H9 (cell line): ENCODE measurements at regions not wholly inside any gene's neighbourhood (a gene's known extent, or its start where the extent isn't known, plus 50 kb on each side); places are given as distances from the start of the nearest gene placed in this dataset.

Source experiments
- DNase-seq: peaks from one replicate; pipeline ENCODE4 v3.0.0-alpha.2; 2017
- H2AFZ ChIP-seq: one replicate; pipeline ENCODE4 v1.6.1; 2013; ENCODE audit warnings: mild to moderate bottlenecking, low read length, control low read depth, moderate library complexity
- H2AK5ac ChIP-seq: 2 replicates; pipeline ENCODE4 v1.6.1; 2013; ENCODE audit warnings: low read length, control low read depth, mixed read lengths; ENCODE audit not compliant: insufficient read length
- H2BK120ac ChIP-seq: one replicate; pipeline ENCODE4 v1.6.1; 2013; ENCODE audit warnings: low read depth, mild to moderate bottlenecking, low read length, control low read depth, inconsistent platforms; ENCODE audit not compliant: poor library complexity, severe bottlenecking
- H2BK12ac ChIP-seq: 2 replicates; pipeline ENCODE4 v1.6.1; 2013; ENCODE audit warnings: low read length, control low read depth, mixed read lengths, low read depth; ENCODE audit not compliant: insufficient read length
- H2BK15ac ChIP-seq: 2 replicates; pipeline ENCODE4 v1.6.1; 2013; ENCODE audit warnings: low read depth, low read length, control low read depth
- H2BK20ac ChIP-seq: one replicate; pipeline ENCODE4 v1.6.1; 2013; ENCODE audit warnings: low read depth, mild to moderate bottlenecking, low read length, control low read depth, inconsistent platforms; ENCODE audit not compliant: poor library complexity, severe bottlenecking
- H2BK5ac ChIP-seq: 2 replicates; pipeline ENCODE4 v1.6.1; 2013; ENCODE audit warnings: low read length, control low read depth, mixed read lengths; ENCODE audit not compliant: insufficient read length
- H3K14ac ChIP-seq: 2 replicates; pipeline ENCODE4 v1.6.1; 2013; ENCODE audit warnings: low read length, control low read depth; ENCODE audit not compliant: insufficient read depth
- H3K18ac ChIP-seq: 2 replicates; pipeline ENCODE4 v1.6.1; 2013; ENCODE audit warnings: low read depth, mild to moderate bottlenecking, mixed read lengths, low read length, control low read depth; ENCODE audit not compliant: insufficient read length
- H3K23ac ChIP-seq: 2 replicates; pipeline ENCODE4 v1.6.1; 2013; ENCODE audit warnings: low read length, control low read depth, mixed read lengths, low read depth; ENCODE audit not compliant: insufficient read length
- H3K23me2 ChIP-seq: 2 replicates; pipeline ENCODE4 v1.6.1; 2013; ENCODE audit warnings: low read depth, mild to moderate bottlenecking, mixed read lengths, low read length, control low read depth; ENCODE audit not compliant: insufficient read length, poor library complexity, severe bottlenecking
- H3K27ac ChIP-seq: 2 replicates; pipeline ENCODE4 v1.5.1; 2013; ENCODE audit warnings: low read length, control low read depth, mixed read lengths, low read depth; ENCODE audit not compliant: insufficient read length
- H3K27me3 ChIP-seq: 2 replicates; pipeline ENCODE4 v1.6.1; 2013; ENCODE audit warnings: low read length, control low read depth, inconsistent platforms; ENCODE audit not compliant: insufficient read depth
- H3K4ac ChIP-seq: 2 replicates; pipeline ENCODE4 v1.6.1; 2013; ENCODE audit warnings: low read depth, mild to moderate bottlenecking, control low read depth, inconsistent platforms, low read length, moderate library complexity
- H3K4me1 ChIP-seq: 2 replicates; pipeline ENCODE4 v1.6.1; 2013; ENCODE audit warnings: low read length, control low read depth, inconsistent platforms; ENCODE audit not compliant: insufficient read depth
- H3K4me2 ChIP-seq: 2 replicates; pipeline ENCODE4 v1.6.1; 2013; ENCODE audit warnings: low read length, control low read depth, mixed read lengths; ENCODE audit not compliant: insufficient read length, insufficient read depth
- H3K56ac ChIP-seq: 2 replicates; pipeline ENCODE4 v1.6.1; 2013; ENCODE audit warnings: low read depth, mild to moderate bottlenecking, mixed read lengths, low read length, control low read depth; ENCODE audit not compliant: insufficient read length
- H3K79me1 ChIP-seq: 2 replicates; pipeline ENCODE4 v1.6.1; 2013; ENCODE audit warnings: low read depth, mild to moderate bottlenecking, moderate library complexity, low read length, control low read depth, inconsistent platforms; ENCODE audit not compliant: insufficient read depth, poor library complexity, severe bottlenecking
- H3K79me2 ChIP-seq: 2 replicates; pipeline ENCODE4 v1.6.1; 2013; ENCODE audit warnings: low read length, control low read depth, inconsistent platforms; ENCODE audit not compliant: insufficient read depth
- H3K9ac ChIP-seq: 2 replicates; pipeline ENCODE4 v1.6.1; 2013; ENCODE audit warnings: low read length, control low read depth, mixed read lengths; ENCODE audit not compliant: insufficient read length; ENCODE audit errors: extremely low read depth
- H3K9me3 ChIP-seq: one replicate; pipeline ENCODE4 v1.6.1; 2013; ENCODE audit warnings: low read depth, low read length, inconsistent platforms; ENCODE audit not compliant: control insufficient read depth
- H3T11ph ChIP-seq: one replicate; pipeline ENCODE4 v1.6.1; 2013; ENCODE audit warnings: mild to moderate bottlenecking, low read length, control low read depth, inconsistent platforms
- H4K20me1 ChIP-seq: one replicate; pipeline ENCODE4 v1.6.1; 2013; ENCODE audit not compliant: control insufficient read depth, insufficient read length, insufficient read depth
- H4K5ac ChIP-seq: 2 replicates; pipeline ENCODE4 v1.6.1; 2013; ENCODE audit warnings: low read depth, mild to moderate bottlenecking, mixed read lengths, low read length, control low read depth; ENCODE audit not compliant: insufficient read length
- H4K8ac ChIP-seq: replicated peaks from 2 replicates; pipeline ENCODE4 v1.6.1; 2013; ENCODE audit warnings: low read length, control low read depth, mixed read lengths, low read depth; ENCODE audit not compliant: insufficient read length
- H4K91ac ChIP-seq: 2 replicates; pipeline ENCODE4 v1.6.1; 2013; ENCODE audit warnings: low read depth, mild to moderate bottlenecking, moderate library complexity, mixed read lengths, low read length, control low read depth; ENCODE audit not compliant: insufficient read length
- H3K27ac Mint-ChIP-seq, 3 experiments: 2 replicates in 2 of 3; 3 replicates in 1 of 3; pipeline ENCODE4 v1.8.0; 2020 to 2021; ENCODE audit warnings: mixed read lengths in 3 of 3, mild to moderate bottlenecking in 1 of 3, moderate library complexity in 1 of 3
- H3K27me3 Mint-ChIP-seq: 2 replicates; pipeline ENCODE4 v1.8.0; 2021; ENCODE audit warnings: low read depth, mild to moderate bottlenecking, moderate library complexity, mixed read lengths
- H3K36me3 Mint-ChIP-seq, 3 experiments: 2 replicates in 2 of 3; 3 replicates in 1 of 3; pipeline ENCODE4 v1.8.0; 2020 to 2021; ENCODE audit warnings: low read depth in 3 of 3, mixed read lengths in 3 of 3; ENCODE audit not compliant: insufficient read depth in 1 of 3
- H3K4me1 Mint-ChIP-seq, 2 experiments: 2 replicates each; pipeline ENCODE4 v1.8.0; 2020; ENCODE audit warnings: mixed read lengths in 2 of 2
- H3K4me3 Mint-ChIP-seq, 2 experiments: 2 replicates in 1 of 2; 3 replicates in 1 of 2; pipeline ENCODE4 v1.8.0; 2020 to 2021; ENCODE audit warnings: mild to moderate bottlenecking in 2 of 2, mixed read lengths in 2 of 2, moderate library complexity in 1 of 2
- H3K9me3 Mint-ChIP-seq, 2 experiments: 2 replicates in 1 of 2; 3 replicates in 1 of 2; pipeline ENCODE4 v1.8.0; 2020; ENCODE audit warnings: mild to moderate bottlenecking in 2 of 2, mixed read lengths in 2 of 2, moderate library complexity in 1 of 2
- WGBS: extraction: QIAGEN DNeasy Blood & Tissue Kit; methylation state at CpG from one replicate; pipeline ENCODE4 v1.1.7; 2013; ENCODE audit warnings: missing lambda C conversion rate, low lambda C conversion rate, mixed read lengths; ENCODE audit not compliant: insufficient read length; ENCODE audit errors: extremely low coverage; 5-methylcytosine and 5-hydroxymethylcytosine counted together
- TF ChIP-seq, protein P1 (sequence below): fragments of 200-600 bp; sonication (generic); conservative IDR thresholded peaks from 3 replicates; pipeline ENCODE4 v1.8.0; 2021; ENCODE audit warnings: antibody characterized with exemption, mild to moderate bottlenecking

DNA sequence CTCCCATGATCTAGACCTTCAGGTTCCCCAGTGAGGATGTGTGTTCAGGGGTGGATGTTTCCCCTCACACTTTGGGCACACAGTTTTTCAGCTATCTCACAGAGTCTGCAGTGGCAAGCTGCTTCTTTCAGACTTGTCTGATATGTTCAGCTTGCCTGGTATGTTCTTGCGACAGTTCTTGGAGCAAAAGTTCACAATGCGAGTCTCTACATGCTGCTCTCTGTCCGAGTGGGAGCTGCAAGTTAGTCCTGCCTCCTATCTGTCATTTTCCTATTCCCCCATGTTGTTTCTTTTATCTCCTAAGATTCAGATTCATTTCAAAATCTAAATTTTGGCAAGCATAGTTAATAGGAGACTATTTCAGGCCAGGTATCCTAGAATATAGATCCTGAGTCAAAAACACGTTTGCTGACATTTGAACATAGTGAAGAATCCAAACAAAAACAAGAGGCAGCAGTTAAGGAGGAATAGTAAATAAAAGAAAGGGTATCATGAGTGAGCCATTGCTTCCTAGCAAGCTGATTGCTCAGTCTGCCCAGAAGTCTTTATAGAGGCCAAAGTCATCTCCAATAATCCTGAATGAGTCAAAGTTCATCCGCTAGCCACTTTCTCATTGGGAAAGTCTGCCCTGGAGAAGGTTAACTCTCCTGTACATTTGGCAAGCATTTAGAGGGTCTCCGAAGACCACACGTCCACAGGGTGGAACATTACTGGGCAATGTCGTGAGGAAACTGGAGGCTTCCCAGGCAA is 140.2 kb upstream of the MOCS1 start:
- Histone ChIP-seq H3K9me3 (no peaks in the 10 kb centered on the region), H3K18ac (no peak overlapping the region), H3K23ac (no peak overlapping the region), H4K5ac (no peak overlapping the region), H3K14ac (no peak overlapping the region), H3K79me1 (no peaks in the 10 kb centered on the region), H2BK15ac (no peak overlapping the region), H2AK5ac (no peak overlapping the region), H3K4me1 (no peaks in the 10 kb centered on the region), H3K4me2 (no peak overlapping the region), H2BK20ac (no peak overlapping the region), H2BK120ac (no peak overlapping the region), H3K79me2 (0 out of 2 replicates have a peak, but pooled peaks cover 2% of the 10 kb centered on the region), H2BK5ac (no peak overlapping the region), H2AFZ (no peak overlapping the region), H3K56ac (no peak overlapping the region), H3T11ph (no peak overlapping the region), H3K9ac (no peak overlapping the region), H3K27ac (no peak overlapping the region), H3K27me3 (no peaks in the 10 kb centered on the region), H4K91ac (no peak overlapping the region), H3K4ac (no peak overlapping the region), H3K23me2 (no peaks in the 10 kb centered on the region), H4K8ac (no peak overlapping the region), H4K20me1 (no peaks in the 10 kb centered on the region), H2BK12ac (no peak overlapping the region)
- no peaks in the 10 kb centered on the region for H3K36me3 Mint-ChIP-seq
- peaks cover 2% of the 10 kb centered on the region for H3K27me3 Mint-ChIP-seq
- no peak overlapping the region for H3K27ac Mint-ChIP-seq
- TF ChIP-seq, protein P1, sequence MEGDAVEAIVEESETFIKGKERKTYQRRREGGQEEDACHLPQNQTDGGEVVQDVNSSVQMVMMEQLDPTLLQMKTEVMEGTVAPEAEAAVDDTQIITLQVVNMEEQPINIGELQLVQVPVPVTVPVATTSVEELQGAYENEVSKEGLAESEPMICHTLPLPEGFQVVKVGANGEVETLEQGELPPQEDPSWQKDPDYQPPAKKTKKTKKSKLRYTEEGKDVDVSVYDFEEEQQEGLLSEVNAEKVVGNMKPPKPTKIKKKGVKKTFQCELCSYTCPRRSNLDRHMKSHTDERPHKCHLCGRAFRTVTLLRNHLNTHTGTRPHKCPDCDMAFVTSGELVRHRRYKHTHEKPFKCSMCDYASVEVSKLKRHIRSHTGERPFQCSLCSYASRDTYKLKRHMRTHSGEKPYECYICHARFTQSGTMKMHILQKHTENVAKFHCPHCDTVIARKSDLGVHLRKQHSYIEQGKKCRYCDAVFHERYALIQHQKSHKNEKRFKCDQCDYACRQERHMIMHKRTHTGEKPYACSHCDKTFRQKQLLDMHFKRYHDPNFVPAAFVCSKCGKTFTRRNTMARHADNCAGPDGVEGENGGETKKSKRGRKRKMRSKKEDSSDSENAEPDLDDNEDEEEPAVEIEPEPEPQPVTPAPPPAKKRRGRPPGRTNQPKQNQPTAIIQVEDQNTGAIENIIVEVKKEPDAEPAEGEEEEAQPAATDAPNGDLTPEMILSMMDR = no peak
- no peaks in the 10 kb centered on the region for H3K4me1 Mint-ChIP-seq
- no peaks in the 10 kb centered on the region; a peak in 1 of 5 replicates for H3K9me3 Mint-ChIP-seq
- WGBS = no CpG with 5 or more reads among the region's 8 CpGs
- no peak for DNase-seq
- H3K4me3 Mint-ChIP-seq = no peak overlapping the region
